HepG2 (cell line): ENCODE measurements at regions not wholly inside any gene's neighbourhood (a gene's known extent, or its start where the extent isn't known, plus 50 kb on each side); places are given as distances from the start of the nearest gene placed in this dataset.

Source experiments
- EZH2 ChIP-seq: conservative IDR thresholded peaks from 2 replicates; pipeline ENCODE4 v1.6.1; 2012; ENCODE audit warnings: mild to moderate bottlenecking, low read depth, low read length, moderate library complexity
- MED1 ChIP-seq: sonication (generic); formaldehyde crosslinking; IDR thresholded peaks from 2 replicates; pipeline ENCODE4 v1.4.0; 2020; ENCODE audit warnings: missing genetic modification reagents
- MEIS1 ChIP-seq: sonication (generic); formaldehyde crosslinking; IDR thresholded peaks from 2 replicates; pipeline ENCODE4 v1.9.0; 2021; ENCODE audit warnings: mild to moderate bottlenecking, missing genetic modification reagents, moderate library complexity, borderline replicate concordance
- MNT ChIP-seq: fragments of 450-650 bp; IDR thresholded peaks from 2 replicates; pipeline ENCODE4 v1.6.1; 2016
- NCOR1 ChIP-seq: fragments of 200-600 bp; sonication (generic); IDR thresholded peaks from 2 replicates; pipeline ENCODE4 v1.7.0; 2017; ENCODE audit warnings: antibody characterized with exemption, low read length, borderline replicate concordance
- PBX3 ChIP-seq: sonication (generic); formaldehyde crosslinking; IDR thresholded peaks from 2 replicates; pipeline ENCODE4 v1.8.1; 2023; ENCODE audit warnings: missing genetic modification reagents, inconsistent platforms, borderline replicate concordance
- PHF21A ChIP-seq: sonication (generic); formaldehyde crosslinking; IDR thresholded peaks from 2 replicates; pipeline ENCODE4 v1.5.0; 2020; ENCODE audit warnings: mild to moderate bottlenecking, missing genetic modification reagents
- POLR2A ChIP-seq, 2 experiments: IDR thresholded peaks; 2 replicates each; pipeline ENCODE4 v1.6.1; 2011; ENCODE audit warnings: low read depth in 2 of 2, low read length in 2 of 2, mild to moderate bottlenecking in 1 of 2, moderate library complexity in 1 of 2; ENCODE audit not compliant: insufficient read depth in 1 of 2
- TBP ChIP-seq: sonication (generic); formaldehyde crosslinking; IDR thresholded peaks from 2 replicates; pipeline ENCODE4 v1.5.0; 2020; ENCODE audit warnings: missing genetic modification reagents
- ZNF670 ChIP-seq: sonication (generic); formaldehyde crosslinking; IDR thresholded peaks from 2 replicates; pipeline ENCODE4 v1.8.0; 2022; ENCODE audit warnings: mild to moderate bottlenecking, missing genetic modification reagents, borderline replicate concordance
- TF ChIP-seq, protein P1 (sequence below): IDR thresholded peaks from 2 replicates; pipeline ENCODE4 v1.6.1; 2016; ENCODE audit warnings: missing genetic modification reagents, missing compliant biosample characterization
- TF ChIP-seq, protein P2 (sequence below): sonication (generic); formaldehyde crosslinking; IDR thresholded peaks from 2 replicates; pipeline ENCODE4 v1.5.0; 2020; ENCODE audit warnings: mild to moderate bottlenecking, missing genetic modification reagents, moderate library complexity
- TF ChIP-seq, protein P3 (sequence below): sonication (generic); formaldehyde crosslinking; IDR thresholded peaks from 2 replicates; pipeline ENCODE4 v1.8.1; 2023; ENCODE audit warnings: mild to moderate bottlenecking, missing genetic modification reagents

DNA sequence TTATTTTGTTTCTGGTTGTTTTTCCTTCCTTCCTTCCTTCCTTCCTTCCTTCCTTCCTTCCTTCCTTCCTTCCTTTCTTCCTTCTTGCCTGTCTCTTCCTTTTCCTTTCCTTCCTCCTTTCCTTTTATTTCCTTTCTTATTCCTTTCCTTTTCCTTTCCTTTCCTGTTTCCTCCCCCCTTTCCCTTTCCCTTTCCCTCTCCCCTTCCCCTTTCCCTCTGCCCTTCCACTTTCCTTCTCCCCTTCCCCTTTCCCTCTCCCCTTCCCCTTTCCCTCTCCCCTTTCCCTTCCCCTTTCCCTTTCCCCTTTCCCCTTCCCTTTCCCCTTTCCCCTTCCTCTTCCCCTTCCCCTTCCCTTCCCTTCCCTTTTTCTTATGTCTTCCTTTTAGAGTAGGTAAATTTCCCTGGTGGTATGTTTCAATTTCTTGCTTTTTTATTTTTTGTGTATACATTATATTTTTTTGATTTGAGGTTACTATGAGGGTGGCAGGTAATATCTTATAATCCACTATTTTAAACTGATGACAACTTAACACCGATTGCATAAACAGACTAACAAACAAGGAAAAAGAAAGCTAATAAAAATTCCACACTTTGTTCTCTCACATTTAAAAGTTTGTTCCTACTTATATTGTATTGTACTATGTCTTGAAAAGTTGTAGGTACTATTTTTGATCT, 311.0 kb upstream of the FSHR start:
- TF ChIP-seq POLR2A (IDR thresholded peaks at IDR 0.05; ENCODE audit: insufficient read depth in 1 of 2, low read depth in 2 of 2, low read length in 2 of 2) (no peak), TBP (no peak), ZNF670 (CRISPR knock-in tag) (no peak), MNT (no peak), PBX3 (CRISPR knock-in tag) (no peak), EZH2 (no peak), PHF21A (CRISPR knock-in tag) (no peak), MEIS1 (CRISPR knock-in tag) (no peak), MED1 (CRISPR knock-in tag) (no peak), NCOR1 (no peak)
- TF ChIP-seq, protein P1, sequence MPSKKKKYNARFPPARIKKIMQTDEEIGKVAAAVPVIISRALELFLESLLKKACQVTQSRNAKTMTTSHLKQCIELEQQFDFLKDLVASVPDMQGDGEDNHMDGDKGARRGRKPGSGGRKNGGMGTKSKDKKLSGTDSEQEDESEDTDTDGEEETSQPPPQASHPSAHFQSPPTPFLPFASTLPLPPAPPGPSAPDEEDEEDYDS (CRISPR knock-in tag): no peak
- TF ChIP-seq, protein P2, sequence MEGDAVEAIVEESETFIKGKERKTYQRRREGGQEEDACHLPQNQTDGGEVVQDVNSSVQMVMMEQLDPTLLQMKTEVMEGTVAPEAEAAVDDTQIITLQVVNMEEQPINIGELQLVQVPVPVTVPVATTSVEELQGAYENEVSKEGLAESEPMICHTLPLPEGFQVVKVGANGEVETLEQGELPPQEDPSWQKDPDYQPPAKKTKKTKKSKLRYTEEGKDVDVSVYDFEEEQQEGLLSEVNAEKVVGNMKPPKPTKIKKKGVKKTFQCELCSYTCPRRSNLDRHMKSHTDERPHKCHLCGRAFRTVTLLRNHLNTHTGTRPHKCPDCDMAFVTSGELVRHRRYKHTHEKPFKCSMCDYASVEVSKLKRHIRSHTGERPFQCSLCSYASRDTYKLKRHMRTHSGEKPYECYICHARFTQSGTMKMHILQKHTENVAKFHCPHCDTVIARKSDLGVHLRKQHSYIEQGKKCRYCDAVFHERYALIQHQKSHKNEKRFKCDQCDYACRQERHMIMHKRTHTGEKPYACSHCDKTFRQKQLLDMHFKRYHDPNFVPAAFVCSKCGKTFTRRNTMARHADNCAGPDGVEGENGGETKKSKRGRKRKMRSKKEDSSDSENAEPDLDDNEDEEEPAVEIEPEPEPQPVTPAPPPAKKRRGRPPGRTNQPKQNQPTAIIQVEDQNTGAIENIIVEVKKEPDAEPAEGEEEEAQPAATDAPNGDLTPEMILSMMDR: no peak
- TF ChIP-seq, protein P3, sequence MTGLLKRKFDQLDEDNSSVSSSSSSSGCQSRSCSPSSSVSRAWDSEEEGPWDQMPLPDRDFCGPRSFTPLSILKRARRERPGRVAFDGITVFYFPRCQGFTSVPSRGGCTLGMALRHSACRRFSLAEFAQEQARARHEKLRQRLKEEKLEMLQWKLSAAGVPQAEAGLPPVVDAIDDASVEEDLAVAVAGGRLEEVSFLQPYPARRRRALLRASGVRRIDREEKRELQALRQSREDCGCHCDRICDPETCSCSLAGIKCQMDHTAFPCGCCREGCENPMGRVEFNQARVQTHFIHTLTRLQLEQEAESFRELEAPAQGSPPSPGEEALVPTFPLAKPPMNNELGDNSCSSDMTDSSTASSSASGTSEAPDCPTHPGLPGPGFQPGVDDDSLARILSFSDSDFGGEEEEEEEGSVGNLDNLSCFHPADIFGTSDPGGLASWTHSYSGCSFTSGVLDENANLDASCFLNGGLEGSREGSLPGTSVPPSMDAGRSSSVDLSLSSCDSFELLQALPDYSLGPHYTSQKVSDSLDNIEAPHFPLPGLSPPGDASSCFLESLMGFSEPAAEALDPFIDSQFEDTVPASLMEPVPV: no peak
